ENCODE measurements at regions not wholly inside any gene's neighbourhood (a gene's known extent, or its start where the extent isn't known, plus 50 kb on each side); places are given as distances from the start of the nearest gene placed in this dataset.

DNA sequence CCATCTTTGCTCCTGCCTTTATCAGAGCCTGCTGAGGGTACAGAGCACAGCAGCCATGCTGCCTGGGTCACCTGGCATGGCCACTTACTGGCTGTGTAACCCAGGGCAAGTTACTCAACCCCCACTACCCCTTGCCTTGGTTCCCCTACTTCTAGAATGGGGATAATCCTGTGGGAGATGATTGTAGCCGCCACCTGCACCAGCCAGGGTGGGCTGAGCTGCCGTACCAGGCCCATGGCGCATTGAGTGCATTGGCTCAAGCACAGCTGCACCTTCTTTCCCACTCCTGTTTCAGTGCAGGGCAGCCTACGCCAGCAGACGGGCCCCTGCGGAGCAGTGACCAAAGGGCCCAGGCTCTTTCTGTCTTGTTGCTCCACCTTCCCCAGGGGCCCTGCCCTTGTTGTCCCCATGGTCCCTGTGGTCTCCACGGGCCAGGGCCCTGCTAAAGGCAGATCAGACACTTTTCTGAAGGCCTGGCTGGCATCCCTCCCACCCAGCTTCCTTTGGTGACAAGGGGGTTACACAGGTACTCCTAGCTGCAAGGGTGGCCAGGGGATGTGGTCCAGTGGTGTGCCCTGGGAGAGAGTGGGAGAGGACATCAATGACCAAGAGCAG is 159.4 kb upstream of the MLN start:
- DNase-seq, result peak in 1 of 2 donors; percentile 6
- no peak for TF ChIP-seq CTCF (IDR thresholded peaks at IDR 0.05)
- no peaks in the 10 kb centered on the region for H3K4me1 ChIP-seq
- H3K27me3 ChIP-seq, result no peaks in the 10 kb centered on the region
- no peaks in the 10 kb centered on the region for H3K9me3 ChIP-seq
- H3K4me3 ChIP-seq, result no peak overlapping the region
- H3K36me3 ChIP-seq, result no peaks in the 10 kb centered on the region
- H3K27ac ChIP-seq, result no peak overlapping the region
- intact Hi-C loops (cut with DNase I; ENCODE audit: low total_unique reads), result no loop called here

GRCh38 chr6:33962246-33963027 is 158.6 kb upstream of the MLN start:
- no peaks in the 10 kb centered on the region for H3K4me1 ChIP-seq
- no peak for TF ChIP-seq CTCF (IDR thresholded peaks at IDR 0.05)
- no peak for TF ChIP-seq POLR2A (IDR thresholded peaks at IDR 0.05)
- intact Hi-C loops (cut with DNase I; ENCODE audit: low total_unique reads), result no loop called here

GRCh38 chr6:33961691-33962090 is 157.9 kb upstream of the MLN start:
- no peaks in the 10 kb centered on the region for H3K9me3 ChIP-seq
- H3K36me3 ChIP-seq, result no peaks in the 10 kb centered on the region
- no peak for DNase-seq
- no peak overlapping the region for H3K4me3 ChIP-seq
- TF ChIP-seq CTCF (IDR thresholded peaks at IDR 0.05) (no peak), POLR2A (IDR thresholded peaks at IDR 0.05) (no peak)
- intact Hi-C loops (cut with DNase I; ENCODE audit: low total_unique reads), result no loop called here
- no peak overlapping the region for H3K27ac ChIP-seq
- no peaks in the 10 kb centered on the region for H3K27me3 ChIP-seq
- no peaks in the 10 kb centered on the region for H3K4me1 ChIP-seq

More at GRCh38 chr6:33962246-33963027, 158.6 kb upstream of the MLN start:
- Histone ChIP-seq H3K27ac (no peak overlapping the region), H3K27me3 (no peaks in the 10 kb centered on the region), H3K4me3 (no peak overlapping the region), H3K36me3 (no peaks in the 10 kb centered on the region), H3K9me3 (no peaks in the 10 kb centered on the region)
- DNase-seq, result no peak

- no peaks in the 10 kb centered on the region for H3K27me3 ChIP-seq
- no peaks in the 10 kb centered on the region for H3K4me1 ChIP-seq
- no peak overlapping the region for H3K4me3 ChIP-seq
- H3K27ac ChIP-seq, result no peak overlapping the region
- no peaks in the 10 kb centered on the region for H3K9me3 ChIP-seq
- intact Hi-C loops (cut with DNase I; ENCODE audit: low total_unique reads), result no loop called here
- no peaks in the 10 kb centered on the region for H3K36me3 ChIP-seq
- no peak for DNase-seq
- TF ChIP-seq POLR2A (IDR thresholded peaks at IDR 0.05), result no peak
- no peak for TF ChIP-seq CTCF (IDR thresholded peaks at IDR 0.05)
Observed at GRCh38 chr6:33960345-33961313, 156.8 kb upstream of the MLN start.
